ENCODE measurements at regions not wholly inside any gene's neighbourhood (a gene's known extent, or its start where the extent isn't known, plus 50 kb on each side); places are given as distances from the start of the nearest gene placed in this dataset.

- Histone ChIP-seq H3K4me3 (ENCODE audit: low read length in 2 of 2) (no peak overlapping the region), H4K91ac (ENCODE audit: low read depth, low read length, poor library complexity) (no peak overlapping the region), H3K4me1 (ENCODE audit: control insufficient read depth in 2 of 2, insufficient read depth in 1 of 2, low read depth in 1 of 2, low read length in 2 of 2) (peaks cover 0 to 4% of the 10 kb centered on the region in 2 donors), H4K8ac (ENCODE audit: low read depth, low read length) (no peak overlapping the region), H2BK12ac (ENCODE audit: low read length) (no peak overlapping the region), H3K27ac (replicated peaks; ENCODE audit: low read length) (no peak overlapping the region), H3K9ac (ENCODE audit: low read depth, low read length, poor library complexity) (no peak overlapping the region), H3K27me3 (ENCODE audit: control insufficient read depth in 3 of 3, insufficient read depth in 3 of 3, low read depth in 1 of 3, low read length in 3 of 3) (peaks cover 0 to 74% (median 0%) of the 10 kb centered on the region in 3 experiments), H2AK5ac (ENCODE audit: low read depth, low read length) (no peak overlapping the region), H3K36me3 (replicated peaks in 1 of 2; ENCODE audit: control insufficient read depth in 2 of 2, insufficient read depth in 2 of 2, low read length in 2 of 2) (no peaks in the 10 kb centered on the region), H3K23ac (ENCODE audit: low read depth, low read length, poor library complexity) (no peak overlapping the region), H2AFZ (ENCODE audit: low read length) (no peak overlapping the region), H3K18ac (ENCODE audit: low read length) (no peak overlapping the region), H3K79me1 (ENCODE audit: low read depth, low read length) (no peaks in the 10 kb centered on the region), H3K4me2 (ENCODE audit: insufficient read depth, low read length, poor library complexity, severe bottlenecking) (no peak overlapping the region), H3K9me3 (replicated peaks in 1 of 2; ENCODE audit: control insufficient read depth in 2 of 2, insufficient read depth in 1 of 2, low read depth in 1 of 2, low read length in 2 of 2) (peaks cover 0 to 3% of the 10 kb centered on the region in 2 donors), H2BK5ac (ENCODE audit: low read length) (no peak overlapping the region), H3K4ac (ENCODE audit: low read length) (no peak overlapping the region), H2BK120ac (ENCODE audit: low read depth, low read length) (no peak overlapping the region), H2BK15ac (ENCODE audit: low read length) (no peak overlapping the region), H3K14ac (ENCODE audit: low read length) (no peak overlapping the region)
- WGBS, 2 donors (ENCODE audit: extremely low coverage in 2 of 2, insufficient read length in 2 of 2, insufficient replicate concordance in 1 of 2): no CpG with 5 or more reads among the region's 3 CpGs
- DNase-seq (ENCODE audit: low spot score): no peak
Measured at GRCh38 chr1:102098536-102098935, 101.8 kb upstream of the OLFM3 start.

GRCh38 chr1:102098081-102098480 lies 101.4 kb upstream of the OLFM3 start:
- no peak overlapping the region for H3K27ac ChIP-seq (replicated peaks; ENCODE audit: low read length)
- H3K4me2 ChIP-seq (ENCODE audit: insufficient read depth, low read length, poor library complexity, severe bottlenecking): no peak overlapping the region
- H2BK5ac ChIP-seq (ENCODE audit: low read length): no peak overlapping the region
- peaks cover 0 to 4% of the 10 kb centered on the region in 2 donors for H3K4me1 ChIP-seq (ENCODE audit: control insufficient read depth in 2 of 2, insufficient read depth in 1 of 2, low read depth in 1 of 2, low read length in 2 of 2)
- WGBS, 2 donors (ENCODE audit: extremely low coverage in 2 of 2, insufficient read length in 2 of 2, insufficient replicate concordance in 1 of 2): no CpG with 5 or more reads among the region's 4 CpGs
- H2BK120ac ChIP-seq (ENCODE audit: low read depth, low read length): no peak overlapping the region
- H3K36me3 ChIP-seq (replicated peaks in 1 of 2; ENCODE audit: control insufficient read depth in 2 of 2, insufficient read depth in 2 of 2, low read length in 2 of 2): no peaks in the 10 kb centered on the region
- H3K14ac ChIP-seq (ENCODE audit: low read length): no peak overlapping the region
- H3K18ac ChIP-seq (ENCODE audit: low read length): no peak overlapping the region
- H2BK12ac ChIP-seq (ENCODE audit: low read length): no peak overlapping the region
- no peak overlapping the region for H2AFZ ChIP-seq (ENCODE audit: low read length)
- no peak for DNase-seq (ENCODE audit: low spot score)
- H3K9me3 ChIP-seq (replicated peaks in 1 of 2; ENCODE audit: control insufficient read depth in 2 of 2, insufficient read depth in 1 of 2, low read depth in 1 of 2, low read length in 2 of 2): peaks cover 0 to 3% of the 10 kb centered on the region in 2 donors
- no peak overlapping the region for H4K8ac ChIP-seq (ENCODE audit: low read depth, low read length)
- no peaks in the 10 kb centered on the region for H3K79me1 ChIP-seq (ENCODE audit: low read depth, low read length)
- H3K4me3 ChIP-seq (ENCODE audit: low read length in 2 of 2): no peak overlapping the region
- H4K91ac ChIP-seq (ENCODE audit: low read depth, low read length, poor library complexity): no peak overlapping the region
- H3K4ac ChIP-seq (ENCODE audit: low read length): no peak overlapping the region
- no peak overlapping the region for H2BK15ac ChIP-seq (ENCODE audit: low read length)
- H3K23ac ChIP-seq (ENCODE audit: low read depth, low read length, poor library complexity): no peak overlapping the region
- no peak overlapping the region for H2AK5ac ChIP-seq (ENCODE audit: low read depth, low read length)
- no peak overlapping the region for H3K9ac ChIP-seq (ENCODE audit: low read depth, low read length, poor library complexity)
- peaks cover 0 to 69% (median 0%) of the 10 kb centered on the region in 3 experiments for H3K27me3 ChIP-seq (ENCODE audit: control insufficient read depth in 3 of 3, insufficient read depth in 3 of 3, low read depth in 1 of 3, low read length in 3 of 3)

GRCh38 chr1:102097451-102097850 lies 100.7 kb upstream of the OLFM3 start:
- no peak overlapping the region for H2AK5ac ChIP-seq (ENCODE audit: low read depth, low read length)
- no peak overlapping the region for H3K27ac ChIP-seq (replicated peaks; ENCODE audit: low read length)
- H2AFZ ChIP-seq (ENCODE audit: low read length): no peak overlapping the region
- no peak overlapping the region for H3K4ac ChIP-seq (ENCODE audit: low read length)
- no peak overlapping the region for H4K8ac ChIP-seq (ENCODE audit: low read depth, low read length)
- H3K14ac ChIP-seq (ENCODE audit: low read length): no peak overlapping the region
- H3K9me3 ChIP-seq (replicated peaks in 1 of 2; ENCODE audit: control insufficient read depth in 2 of 2, insufficient read depth in 1 of 2, low read depth in 1 of 2, low read length in 2 of 2): peaks cover 0 to 3% of the 10 kb centered on the region in 2 donors
- H3K18ac ChIP-seq (ENCODE audit: low read length): no peak overlapping the region
- H2BK120ac ChIP-seq (ENCODE audit: low read depth, low read length): no peak overlapping the region
- H3K4me3 ChIP-seq (ENCODE audit: low read length in 2 of 2): no peak overlapping the region
- no peak for DNase-seq (ENCODE audit: low spot score)
- H3K36me3 ChIP-seq (replicated peaks in 1 of 2; ENCODE audit: control insufficient read depth in 2 of 2, insufficient read depth in 2 of 2, low read length in 2 of 2): no peaks in the 10 kb centered on the region
- no peak overlapping the region for H3K23ac ChIP-seq (ENCODE audit: low read depth, low read length, poor library complexity)
- H3K9ac ChIP-seq (ENCODE audit: low read depth, low read length, poor library complexity): no peak overlapping the region
- H2BK15ac ChIP-seq (ENCODE audit: low read length): no peak overlapping the region
- peaks cover 0 to 4% of the 10 kb centered on the region in 2 donors for H3K4me1 ChIP-seq (ENCODE audit: control insufficient read depth in 2 of 2, insufficient read depth in 1 of 2, low read depth in 1 of 2, low read length in 2 of 2)
- peaks cover 0 to 64% (median 0%) of the 10 kb centered on the region in 3 experiments for H3K27me3 ChIP-seq (ENCODE audit: control insufficient read depth in 3 of 3, insufficient read depth in 3 of 3, low read depth in 1 of 3, low read length in 3 of 3)
- no peak overlapping the region for H3K4me2 ChIP-seq (ENCODE audit: insufficient read depth, low read length, poor library complexity, severe bottlenecking)
- H4K91ac ChIP-seq (ENCODE audit: low read depth, low read length, poor library complexity): no peak overlapping the region
- no peak overlapping the region for H2BK12ac ChIP-seq (ENCODE audit: low read length)
- H2BK5ac ChIP-seq (ENCODE audit: low read length): no peak overlapping the region
- no peaks in the 10 kb centered on the region for H3K79me1 ChIP-seq (ENCODE audit: low read depth, low read length)

- Histone ChIP-seq H2AK5ac (ENCODE audit: low read depth, low read length) (no peak overlapping the region), H2BK12ac (ENCODE audit: low read length) (no peak overlapping the region), H3K14ac (ENCODE audit: low read length) (no peak overlapping the region), H3K9me3 (replicated peaks in 1 of 2; ENCODE audit: control insufficient read depth in 2 of 2, insufficient read depth in 1 of 2, low read depth in 1 of 2, low read length in 2 of 2) (peaks cover 0 to 3% of the 10 kb centered on the region in 2 donors), H4K91ac (ENCODE audit: low read depth, low read length, poor library complexity) (no peak overlapping the region), H3K79me1 (ENCODE audit: low read depth, low read length) (no peaks in the 10 kb centered on the region), H3K4ac (ENCODE audit: low read length) (no peak overlapping the region), H3K4me2 (ENCODE audit: insufficient read depth, low read length, poor library complexity, severe bottlenecking) (no peak overlapping the region), H2AFZ (ENCODE audit: low read length) (no peak overlapping the region), H4K8ac (ENCODE audit: low read depth, low read length) (no peak overlapping the region), H3K9ac (ENCODE audit: low read depth, low read length, poor library complexity) (no peak overlapping the region), H3K4me3 (ENCODE audit: low read length in 2 of 2) (no peak overlapping the region), H3K4me1 (ENCODE audit: control insufficient read depth in 2 of 2, insufficient read depth in 1 of 2, low read depth in 1 of 2, low read length in 2 of 2) (no peaks in the 10 kb centered on the region), H3K27me3 (ENCODE audit: control insufficient read depth in 3 of 3, insufficient read depth in 3 of 3, low read depth in 1 of 3, low read length in 3 of 3) (peaks cover 0 to 62% (median 0%) of the 10 kb centered on the region in 3 experiments), H3K18ac (ENCODE audit: low read length) (no peak overlapping the region), H3K23ac (ENCODE audit: low read depth, low read length, poor library complexity) (no peak overlapping the region), H2BK15ac (ENCODE audit: low read length) (no peak overlapping the region), H2BK5ac (ENCODE audit: low read length) (no peak overlapping the region), H3K27ac (replicated peaks; ENCODE audit: low read length) (no peak overlapping the region), H3K36me3 (replicated peaks in 1 of 2; ENCODE audit: control insufficient read depth in 2 of 2, insufficient read depth in 2 of 2, low read length in 2 of 2) (no peaks in the 10 kb centered on the region), H2BK120ac (ENCODE audit: low read depth, low read length) (no peak overlapping the region)
- no peak for DNase-seq (ENCODE audit: low spot score)
- WGBS, 2 donors (ENCODE audit: extremely low coverage in 2 of 2, insufficient read length in 2 of 2, insufficient replicate concordance in 1 of 2): no CpG with 5 or more reads among the region's 1 CpG
Measured at GRCh38 chr1:102096162-102096561, 99.4 kb upstream of the OLFM3 start.

Measured in neuronal stem cell (in vitro differentiated cells).